ENCODE measurements at regions not wholly inside any gene's neighbourhood (a gene's known extent, or its start where the extent isn't known, plus 50 kb on each side); places are given as distances from the start of the nearest gene placed in this dataset.

- Histone ChIP-seq H3K56ac (ENCODE audit: extremely low read depth, insufficient read depth, low read length) (no peak overlapping the region), H3K36me3 (ENCODE audit: control insufficient read depth, insufficient read depth, low read length) (no peaks in the 10 kb centered on the region), H3K27ac (ENCODE audit: insufficient read depth, low read length) (no peak overlapping the region), H4K8ac (ENCODE audit: low read depth in 2 of 2, low read length in 2 of 2) (no peak overlapping the region), H3K4ac (ENCODE audit: low read depth, low read length) (no peak overlapping the region), H3K9me1 (ENCODE audit: insufficient read depth, low read length) (no peaks in the 10 kb centered on the region), H3K9ac (ENCODE audit: low read depth, low read length) (no peak overlapping the region), H2AK9ac (replicated peaks; ENCODE audit: low read depth, low read length, poor library complexity) (no peak overlapping the region), H2BK20ac (ENCODE audit: low read depth, low read length) (no peak overlapping the region), H3K27me3 (ENCODE audit: control insufficient read depth, insufficient read depth, low read length) (peaks cover 15% of the 10 kb centered on the region), H2BK15ac (ENCODE audit: low read depth, low read length) (no peak overlapping the region), H3K18ac (ENCODE audit: low read depth, low read length) (no peak overlapping the region), H4K91ac (ENCODE audit: insufficient read depth, low read depth, low read length) (no peak overlapping the region), H3K23ac (ENCODE audit: low read depth, low read length) (no peak overlapping the region), H3K9me3 (ENCODE audit: control insufficient read depth, insufficient read depth, low read length) (no peaks in the 10 kb centered on the region), H3K79me1 (ENCODE audit: low read depth in 1 of 2, low read length in 2 of 2) (no peaks in the 10 kb centered on the region), H2BK5ac (ENCODE audit: low read depth, low read length, poor library complexity, severe bottlenecking) (no peak overlapping the region), H2BK120ac (ENCODE audit: low read depth, low read length) (no peak overlapping the region), H3K4me2 (ENCODE audit: low read depth, low read length) (no peak overlapping the region), H4K5ac (ENCODE audit: low read depth, low read length) (no peak overlapping the region), H3K4me3 (ENCODE audit: insufficient read depth, low read depth, low read length) (no peak overlapping the region), H2AFZ (replicated peaks; ENCODE audit: low read length, poor library complexity) (no peak overlapping the region), H2AK5ac (ENCODE audit: low read depth, low read length) (no peak overlapping the region), H4K20me1 (ENCODE audit: insufficient read depth, low read length) (no peaks in the 10 kb centered on the region), H3K4me1 (ENCODE audit: control insufficient read depth, insufficient read depth, low read length) (no peaks in the 10 kb centered on the region), H3K14ac (replicated peaks; ENCODE audit: low read depth, low read length) (no peak overlapping the region)
- DNase-seq (no peak), ATAC-seq (ENCODE audit: low read depth) (no peak)
- ChIA-PET CTCF (no interaction called here), POLR2A (ENCODE audit: unreplicated experiment) (no interaction called here)
- dilution Hi-C loops (cut with HindIII; ENCODE audit: low sequenced_read_pairs, unreplicated experiment) (no loop called here), in situ Hi-C loops (cut with MboI; ENCODE audit: low sequenced_read_pairs) (no loop called here), intact Hi-C loops (cut with micrococcal nuclease) (no loop called here)
- WGBS, 2 experiments (ENCODE audit: extremely low coverage in 2 of 2, insufficient read length in 1 of 2), result no CpG with 5 or more reads among the region's 2 CpGs
- TF ChIP-seq MXI1 (IDR thresholded peaks at IDR 0.05; ENCODE audit: borderline replicate concordance, low read depth, low read length) (no peak), NFE2L2 (IDR thresholded peaks at IDR 0.05; ENCODE audit: low read depth, low read length) (no peak), FOS (IDR thresholded peaks at IDR 0.05; ENCODE audit: low read depth, low read length) (no peak)
- TF ChIP-seq, protein P1, sequence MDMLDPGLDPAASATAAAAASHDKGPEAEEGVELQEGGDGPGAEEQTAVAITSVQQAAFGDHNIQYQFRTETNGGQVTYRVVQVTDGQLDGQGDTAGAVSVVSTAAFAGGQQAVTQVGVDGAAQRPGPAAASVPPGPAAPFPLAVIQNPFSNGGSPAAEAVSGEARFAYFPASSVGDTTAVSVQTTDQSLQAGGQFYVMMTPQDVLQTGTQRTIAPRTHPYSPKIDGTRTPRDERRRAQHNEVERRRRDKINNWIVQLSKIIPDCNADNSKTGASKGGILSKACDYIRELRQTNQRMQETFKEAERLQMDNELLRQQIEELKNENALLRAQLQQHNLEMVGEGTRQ (IDR thresholded peaks at IDR 0.05; ENCODE audit: low read depth, low read length), result no peak
- no TSS peak for BruUV-seq (replicated peaks)
Observed at GRCh38 chr16:65457084-65457483, 335.2 kb upstream of the CDH11 start.
